Right ventricle myocardium superior (tissue), 1 donor: ENCODE measurements at regions not wholly inside any gene's neighbourhood (a gene's known extent, or its start where the extent isn't known, plus 50 kb on each side); places are given as distances from the start of the nearest gene placed in this dataset.

Experiments used
- ATAC-seq: fragments of 200-7000 bp; cut with Tn5 transposase; one replicate; pipeline ENCODE4 v1.9.1; 2020; ENCODE audit warnings: mild to moderate bottlenecking; ENCODE audit not compliant: poor library complexity
- DNase-seq: peaks from one replicate; pipeline ENCODE4 v3.0.0-alpha.2; 2020
- intact Hi-C: fragments of 100-400 bp; cut with DNase I; formaldehyde crosslinking; loops from one replicate; pipeline ENCODE4 v1.11.2; 2022
- donor health status: DM: no; HTN: yes; CAD: no; lungs with severe emphysema.

DNA sequence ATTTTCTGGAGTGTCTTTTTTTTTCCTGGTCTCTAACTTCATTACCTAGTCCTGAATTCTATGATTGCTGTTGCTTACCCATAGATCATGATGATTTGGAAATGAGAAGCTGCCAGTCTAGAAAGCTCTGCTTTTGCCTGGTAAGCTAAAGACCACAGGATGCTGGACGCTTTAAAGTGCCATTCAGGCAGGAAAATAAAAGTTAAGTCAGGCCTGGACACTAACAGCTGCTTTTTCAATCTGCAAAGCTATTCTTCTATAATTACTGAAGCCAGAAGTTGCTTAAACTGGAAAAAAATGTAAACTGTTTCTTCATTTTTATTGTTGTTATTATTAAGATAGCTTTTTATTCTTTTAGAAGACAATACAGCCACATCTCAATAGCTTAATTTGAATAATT is 129.8 kb upstream of the SPACA1 start:
- no peak for ATAC-seq
- DNase-seq: no peak
- intact Hi-C loops: no loop called here

DNA sequence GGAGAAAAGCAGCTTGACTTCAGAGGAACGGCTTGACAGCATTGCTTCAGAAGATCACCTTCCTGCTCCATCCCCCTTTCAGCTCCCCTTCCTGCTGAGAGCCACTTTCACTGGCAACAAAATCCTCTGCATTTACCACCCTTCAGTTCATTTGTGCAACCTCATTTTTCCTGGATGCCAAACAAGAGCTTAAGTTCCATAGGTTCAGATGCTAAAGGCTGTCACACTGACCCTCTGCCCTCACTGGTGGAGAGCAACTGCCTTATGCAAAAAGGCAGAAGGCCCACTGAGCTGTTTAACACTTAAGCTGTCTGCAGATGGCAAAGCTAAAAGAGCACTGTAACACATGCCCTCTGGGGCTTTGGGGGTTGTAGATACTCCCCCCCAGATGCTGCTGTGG is 131.2 kb upstream of the SPACA1 start:
- intact Hi-C loops: no loop called here
- DNase-seq (no peak), ATAC-seq (no peak)

DNA sequence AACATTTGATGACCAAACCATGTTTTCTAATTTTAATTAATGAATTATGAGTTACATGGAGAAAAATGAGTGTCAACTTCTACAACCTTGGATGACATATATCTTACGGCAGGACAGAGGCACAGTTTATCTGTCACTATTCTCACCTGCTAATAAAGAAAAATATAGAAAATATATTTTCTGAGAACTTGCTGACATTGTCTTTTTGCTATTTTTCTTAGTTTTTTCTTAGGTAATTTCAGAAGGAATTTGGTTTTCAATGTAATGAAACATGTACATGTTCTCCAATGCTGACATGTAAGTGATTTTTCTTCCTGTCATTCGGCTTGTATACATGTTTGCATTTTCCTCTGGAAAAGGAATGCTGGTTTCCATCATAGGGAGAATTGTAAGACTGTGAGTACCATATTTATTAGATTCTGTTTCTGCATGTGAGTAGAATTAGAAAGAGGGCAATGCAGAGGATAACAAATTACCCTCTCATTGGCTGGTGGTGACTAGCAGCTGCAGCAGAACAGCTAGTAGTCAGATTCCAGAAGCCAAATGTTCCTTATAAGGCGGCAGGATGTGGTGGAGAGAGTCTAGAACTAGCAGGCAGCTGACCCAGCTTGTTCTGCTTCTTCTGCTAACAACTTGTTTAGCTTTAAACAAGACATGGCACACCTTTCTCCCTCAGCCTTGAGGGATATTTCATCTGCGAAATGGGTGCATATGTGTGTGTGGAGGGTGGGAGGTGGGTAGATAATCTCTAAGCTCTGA is 132.8 kb upstream of the SPACA1 start:
- ATAC-seq: no peak
- intact Hi-C loops: no loop called here
- no peak for DNase-seq

DNA sequence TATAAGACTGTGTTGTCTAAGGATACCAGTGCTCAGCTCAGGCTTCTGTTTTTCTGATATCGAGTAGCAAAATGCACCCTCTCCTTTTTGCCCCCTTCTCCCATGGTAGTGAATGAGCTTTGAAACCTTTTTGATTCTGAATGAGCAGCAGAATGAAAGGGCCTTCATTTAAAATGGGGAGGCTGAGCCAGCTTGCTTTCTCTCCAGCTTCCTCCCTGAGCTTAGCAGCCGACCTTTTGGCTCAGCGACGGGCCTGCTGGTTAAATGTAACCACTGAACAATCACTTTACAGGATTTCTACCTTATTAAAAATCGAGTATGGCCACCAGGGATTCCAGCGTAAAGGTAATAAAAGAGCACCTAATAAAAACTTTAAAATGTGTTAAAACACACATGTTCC is 133.7 kb upstream of the SPACA1 start:
- intact Hi-C loops: no loop called here
- no peak for DNase-seq
- no peak for ATAC-seq

DNA sequence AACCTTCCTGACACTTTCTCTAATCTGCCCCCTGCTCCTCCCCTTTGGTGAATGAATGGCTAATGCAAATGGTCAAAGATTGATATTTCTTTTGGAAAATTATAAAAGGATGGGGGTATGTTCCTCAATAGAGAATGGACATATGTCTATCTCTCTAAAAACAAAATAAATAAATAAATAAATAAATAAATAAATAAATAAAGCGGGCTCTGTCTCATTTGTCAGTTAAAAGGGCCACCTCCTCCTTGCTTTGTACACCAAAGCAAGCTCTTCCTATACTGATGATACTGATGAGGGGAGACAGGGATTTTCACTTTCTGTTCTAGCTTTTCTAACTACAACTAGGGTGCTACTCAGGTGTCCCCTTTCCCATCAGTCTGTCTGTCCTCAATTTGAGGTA is 135.5 kb upstream of the SPACA1 start:
- intact Hi-C loops: no loop called here
- ATAC-seq: no peak

DNA sequence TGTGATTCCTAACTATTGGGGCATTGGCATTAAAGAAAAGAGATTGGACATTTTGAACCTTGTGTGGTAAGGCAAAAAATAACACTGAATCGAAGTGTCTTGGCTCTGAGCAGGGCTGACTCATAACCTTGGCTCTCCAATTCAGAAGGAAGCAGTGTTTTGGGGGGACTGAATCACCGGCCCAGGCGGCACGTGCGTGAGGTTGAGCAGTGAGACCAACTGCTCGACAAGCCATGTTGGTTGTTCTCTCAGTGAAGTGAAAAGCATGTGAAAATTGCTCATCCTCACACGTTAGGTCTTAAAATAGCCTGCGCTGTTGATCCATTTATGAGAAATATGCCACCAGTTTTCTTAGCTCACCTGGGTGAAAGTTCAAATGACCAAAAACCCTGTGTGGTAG is 137.8 kb upstream of the SPACA1 start:
- DNase-seq (no peak), ATAC-seq (no peak)
- intact Hi-C loops: no loop called here

More for the DNA sequence above, 135.5 kb upstream of the SPACA1 start:
- no peak for DNase-seq

DNA sequence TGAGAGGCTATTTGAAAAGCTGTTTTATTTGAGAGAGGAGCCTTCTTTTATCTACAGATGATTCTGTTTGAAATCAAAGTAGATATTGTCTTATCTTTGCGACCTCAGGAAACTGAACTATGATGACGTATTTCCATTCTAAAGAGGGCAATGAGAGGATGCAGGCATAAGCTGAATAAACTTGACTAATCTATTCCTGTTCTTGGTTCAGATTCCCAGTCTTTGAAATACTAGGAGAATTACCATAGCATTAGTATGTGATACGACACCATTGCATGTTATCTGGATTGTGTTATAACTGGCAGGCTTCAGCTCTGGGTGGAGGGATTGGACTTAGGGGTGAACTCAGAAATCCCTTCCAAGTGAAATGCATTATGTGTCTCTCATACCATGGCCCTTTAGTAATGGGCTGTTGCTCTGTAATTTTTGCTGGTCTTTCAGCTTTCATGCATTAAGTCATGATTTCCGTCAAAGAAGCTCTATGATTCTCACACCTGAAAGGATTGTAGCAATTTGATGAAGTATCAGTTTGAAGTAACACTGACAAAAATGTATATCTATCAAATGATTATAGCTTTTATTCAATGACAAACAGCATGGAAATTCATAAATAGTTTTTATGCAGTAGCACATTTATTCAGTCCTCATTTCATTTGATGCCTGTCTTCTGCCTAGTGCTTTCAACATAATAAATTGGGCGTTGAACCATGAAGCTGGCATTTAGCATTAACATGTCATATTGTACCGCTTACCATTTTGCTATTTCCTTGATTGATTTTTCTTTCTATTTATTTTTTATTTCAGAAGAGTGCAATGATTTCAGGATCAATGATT is 138.4 kb upstream of the SPACA1 start:
- intact Hi-C loops: no loop called here
- DNase-seq (no peak), ATAC-seq (no peak)

DNA sequence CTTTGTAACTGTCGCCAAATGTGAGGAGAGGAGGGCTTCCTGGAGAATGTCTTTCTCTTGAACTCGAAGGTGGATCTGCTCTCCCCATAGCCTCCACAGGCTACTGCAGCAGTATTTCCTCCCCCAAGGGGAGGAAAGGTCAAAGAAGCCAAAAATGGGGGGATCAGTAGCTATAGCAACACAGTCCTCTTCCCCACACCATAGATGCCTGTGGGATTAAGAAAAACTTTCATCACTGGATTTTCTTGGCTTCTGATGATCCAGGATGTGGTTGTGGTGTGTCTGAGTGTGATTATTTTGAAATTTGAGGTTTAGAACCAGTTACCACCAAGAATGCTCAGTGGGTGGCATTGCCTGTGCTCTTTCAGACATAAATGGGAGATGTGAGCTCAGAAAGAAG is 140.1 kb upstream of the SPACA1 start:
- intact Hi-C loops: no loop called here
- no peak for ATAC-seq
- DNase-seq: no peak

DNA sequence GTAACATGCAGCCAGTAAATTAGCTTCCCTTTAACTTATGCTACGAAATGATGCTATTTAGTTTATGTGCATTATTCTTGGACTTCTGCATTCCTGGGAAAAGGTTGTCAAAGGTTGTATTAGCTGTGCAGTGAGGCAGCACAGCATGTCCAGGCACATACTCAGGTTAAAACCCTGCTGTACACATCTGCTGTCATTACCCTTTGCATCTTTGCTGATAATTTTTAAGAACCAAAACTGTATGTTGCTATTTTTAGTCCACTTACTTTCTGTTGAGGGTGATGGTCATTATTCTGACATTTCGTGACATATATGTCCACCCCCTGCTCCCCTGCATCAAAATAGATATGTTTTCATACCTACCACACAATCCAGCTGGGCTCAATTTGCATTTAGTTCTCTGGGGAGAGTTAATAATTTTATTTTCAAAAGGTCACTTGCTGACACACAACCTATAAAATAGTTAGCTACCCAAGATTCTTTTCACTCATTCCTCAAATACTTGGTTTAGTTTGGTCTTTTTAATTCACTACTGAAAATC is 142.5 kb upstream of the SPACA1 start:
- intact Hi-C loops: no loop called here

DNA sequence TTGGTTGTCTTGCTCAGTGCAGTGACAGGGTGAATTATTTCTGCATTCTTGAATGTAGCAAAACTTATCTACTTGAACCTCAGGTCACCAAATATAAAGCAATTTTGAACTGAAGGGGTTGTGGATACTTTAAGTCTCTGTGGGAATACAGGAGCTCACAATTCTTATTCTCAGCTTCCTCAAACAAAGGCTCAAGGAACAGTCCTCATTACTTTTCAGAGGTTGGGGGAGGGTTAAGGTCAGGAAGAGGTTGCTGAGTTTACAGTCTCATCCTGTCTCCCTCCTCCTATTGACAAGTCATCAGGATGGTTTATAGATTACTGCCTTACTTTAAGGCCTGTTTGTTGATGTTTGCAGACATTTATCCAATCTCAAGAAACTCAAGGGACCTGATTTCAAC is 143.6 kb upstream of the SPACA1 start:
- no peak for ATAC-seq

More for the DNA sequence above, 142.5 kb upstream of the SPACA1 start:
- no peak for ATAC-seq
- DNase-seq: no peak

DNA sequence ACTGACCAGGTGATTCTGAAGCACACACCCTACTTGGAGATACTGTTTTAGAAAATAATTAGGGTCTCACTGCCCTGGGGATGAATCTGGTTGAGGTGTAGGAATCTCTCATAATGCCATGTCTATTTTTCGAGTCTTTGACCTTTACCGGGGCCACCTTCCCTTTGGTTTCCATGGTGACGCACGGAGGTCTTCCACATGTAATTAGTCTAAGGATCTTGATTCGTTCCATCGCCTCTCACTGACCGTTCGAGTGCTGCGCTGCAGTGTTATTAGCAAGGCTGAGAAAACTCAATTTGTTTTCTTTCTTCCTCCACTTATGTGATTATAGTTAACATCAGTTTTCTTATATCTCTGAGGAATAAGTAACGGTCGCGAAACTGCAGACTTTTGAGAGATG is 144.3 kb upstream of the SPACA1 start:
- intact Hi-C loops: no loop called here
- ATAC-seq: no peak
- DNase-seq: no peak

More for the DNA sequence above, 143.6 kb upstream of the SPACA1 start:
- intact Hi-C loops: no loop called here
- DNase-seq: no peak

DNA sequence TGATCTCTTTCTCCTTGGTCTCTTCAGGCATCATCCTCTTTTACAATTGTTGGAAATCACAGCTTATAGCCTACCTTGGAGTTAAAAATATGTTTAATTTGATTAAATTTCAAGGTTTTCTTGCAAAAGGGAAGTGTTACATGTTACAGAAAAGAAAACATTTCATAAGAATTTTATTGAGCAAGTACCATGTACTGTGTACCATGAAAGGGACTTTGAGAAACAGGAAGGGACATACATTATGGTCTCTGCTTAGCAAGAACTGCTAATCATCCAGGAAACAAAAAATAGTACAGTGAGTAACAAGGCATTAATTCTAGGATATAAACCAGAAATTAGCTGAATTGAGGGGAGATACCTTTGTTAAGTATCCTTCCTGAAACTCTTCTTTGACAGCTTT is 145.3 kb upstream of the SPACA1 start:
- intact Hi-C loops: no loop called here
- ATAC-seq: no peak
- no peak for DNase-seq

DNA sequence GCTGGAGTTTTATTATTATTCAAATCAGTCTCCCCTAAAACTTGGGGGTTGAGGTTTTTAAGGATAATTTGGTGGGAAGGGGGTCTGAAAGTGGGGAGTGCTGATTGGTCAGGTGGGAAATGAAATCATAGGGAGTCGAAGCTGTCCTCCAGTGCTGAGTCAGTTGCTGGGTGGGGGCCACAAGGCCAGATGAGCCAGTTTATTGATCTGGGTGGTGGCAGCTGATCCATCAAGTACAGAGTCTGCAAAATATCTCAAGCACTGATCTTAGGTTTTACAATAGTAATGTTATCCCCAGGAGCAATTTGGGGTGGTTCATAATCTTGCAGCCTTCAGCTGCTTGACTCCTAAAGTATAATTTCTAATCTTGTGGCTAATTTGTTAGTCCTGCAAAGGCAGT is 146.0 kb upstream of the SPACA1 start:
- ATAC-seq: no peak
- no peak for DNase-seq
- intact Hi-C loops: no loop called here

DNA sequence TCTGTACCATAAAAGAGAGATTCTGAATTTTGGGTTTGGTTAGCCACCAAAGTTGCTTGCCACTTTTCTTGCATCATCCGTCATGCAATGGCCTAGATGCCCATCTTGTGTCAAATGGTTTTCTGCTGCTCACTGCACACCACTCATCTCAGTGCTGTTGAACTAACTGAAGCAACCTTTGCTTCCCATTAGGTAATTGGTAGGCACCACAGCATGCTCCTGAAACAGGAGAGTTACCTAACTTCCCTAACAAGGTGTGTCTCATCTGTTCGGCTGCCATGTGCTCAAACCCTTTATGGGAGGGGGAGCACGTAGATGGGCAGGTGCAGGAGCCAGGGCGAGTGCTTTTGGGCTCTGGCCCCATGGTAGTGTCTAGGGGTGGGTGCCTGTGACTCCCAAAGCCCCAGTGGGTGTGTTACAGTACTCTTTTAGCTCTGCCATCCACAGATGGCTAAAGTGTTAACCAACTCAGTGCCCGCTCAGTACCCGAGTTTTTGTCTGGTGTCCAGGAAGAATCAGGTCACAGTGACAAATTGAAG is 147.4 kb upstream of the SPACA1 start:
- DNase-seq (no peak), ATAC-seq (no peak)
- intact Hi-C loops: no loop called here

DNA sequence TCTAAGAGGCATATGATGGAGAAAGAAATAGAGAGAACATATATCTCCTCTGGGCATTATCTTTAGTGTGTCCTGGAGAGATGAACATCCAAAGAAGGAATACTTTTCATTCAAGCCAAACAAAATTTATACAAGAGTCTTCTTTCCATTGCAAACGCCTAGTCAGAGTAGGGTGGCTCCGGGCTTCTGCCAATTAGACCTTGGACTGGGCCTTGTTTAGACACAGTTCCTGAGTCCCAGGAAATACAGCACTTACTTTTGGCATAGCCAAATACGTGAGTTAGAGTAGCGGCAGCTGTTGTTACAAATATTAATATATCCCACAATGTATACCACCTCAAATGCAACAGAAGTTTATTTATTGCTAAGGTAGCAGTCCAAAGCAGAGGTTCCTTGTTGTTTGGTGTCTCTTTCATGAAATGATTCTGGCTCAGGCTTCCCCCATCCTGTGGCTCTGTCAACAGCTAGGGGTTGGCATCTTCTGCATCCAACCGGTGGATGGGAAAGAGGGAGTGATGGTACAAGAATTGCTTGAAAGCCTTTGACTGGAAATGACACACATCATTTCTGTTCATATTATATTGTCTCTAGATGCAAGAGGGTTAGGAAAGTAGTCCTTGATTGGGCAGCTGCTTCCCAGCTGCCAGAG is 148.0 kb upstream of the SPACA1 start:
- ATAC-seq (no peak), DNase-seq (no peak)
- intact Hi-C loops: no loop called here

DNA sequence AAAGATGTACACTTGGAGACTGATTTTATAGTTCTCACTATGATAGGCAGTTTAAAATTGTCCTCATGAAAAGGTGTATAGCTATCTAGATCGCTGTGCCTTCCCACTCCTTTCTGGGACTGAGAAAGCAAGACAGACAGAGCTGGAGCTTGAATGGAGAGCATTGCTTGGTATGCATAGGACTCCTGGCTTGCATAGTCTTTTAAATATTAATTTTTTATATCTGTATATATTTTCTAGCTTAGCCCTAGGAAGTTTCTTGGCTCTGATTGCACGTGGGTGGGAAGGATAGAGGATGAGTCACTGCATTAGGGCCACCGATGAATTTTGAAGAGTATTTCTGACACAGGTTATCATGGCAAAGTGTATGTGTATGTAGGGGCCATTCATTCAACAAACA is 150.0 kb upstream of the SPACA1 start:
- intact Hi-C loops: no loop called here
- no peak for ATAC-seq
- DNase-seq: no peak

DNA sequence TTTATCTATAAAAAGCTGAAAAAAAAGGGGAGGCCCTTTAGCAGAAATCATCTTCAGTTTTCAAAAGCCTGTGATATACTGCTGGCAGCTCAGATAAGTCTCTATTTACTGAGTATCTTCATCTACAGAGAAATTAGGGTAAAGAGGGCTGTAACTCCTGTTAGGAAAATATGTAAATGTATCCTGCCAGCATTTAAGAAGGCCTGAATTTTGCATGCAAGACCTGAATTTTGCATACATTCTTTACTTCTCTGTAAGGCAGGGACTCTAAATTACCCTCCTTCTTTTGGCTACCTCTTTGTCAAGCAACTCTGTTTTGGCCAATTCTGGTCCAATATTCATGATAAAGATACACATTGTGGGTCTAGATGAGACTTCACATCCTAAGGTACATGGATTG is 150.6 kb upstream of the SPACA1 start:
- DNase-seq (no peak), ATAC-seq (no peak)
- intact Hi-C loops: no loop called here

DNA sequence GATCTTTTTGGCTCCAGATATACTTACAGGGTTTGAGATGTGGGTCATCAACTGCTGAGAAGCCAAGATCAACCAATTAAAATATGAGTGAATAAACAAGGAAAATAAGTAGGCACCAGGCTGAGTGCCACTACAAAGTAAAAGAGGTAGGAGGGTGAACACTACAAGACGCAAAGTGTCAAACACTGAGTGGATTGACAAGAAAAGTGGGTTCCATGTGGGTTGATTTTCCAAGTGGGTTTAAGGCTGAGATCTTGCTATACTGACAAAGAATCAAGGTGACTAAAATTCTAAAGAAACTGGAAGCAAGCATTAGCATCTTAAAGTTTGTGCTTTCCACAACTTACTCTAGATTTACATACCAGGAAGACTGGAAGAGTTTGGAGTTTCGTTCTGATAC is 160.4 kb upstream of the SPACA1 start:
- intact Hi-C loops: no loop called here
- ATAC-seq (no peak), DNase-seq (no peak)

DNA sequence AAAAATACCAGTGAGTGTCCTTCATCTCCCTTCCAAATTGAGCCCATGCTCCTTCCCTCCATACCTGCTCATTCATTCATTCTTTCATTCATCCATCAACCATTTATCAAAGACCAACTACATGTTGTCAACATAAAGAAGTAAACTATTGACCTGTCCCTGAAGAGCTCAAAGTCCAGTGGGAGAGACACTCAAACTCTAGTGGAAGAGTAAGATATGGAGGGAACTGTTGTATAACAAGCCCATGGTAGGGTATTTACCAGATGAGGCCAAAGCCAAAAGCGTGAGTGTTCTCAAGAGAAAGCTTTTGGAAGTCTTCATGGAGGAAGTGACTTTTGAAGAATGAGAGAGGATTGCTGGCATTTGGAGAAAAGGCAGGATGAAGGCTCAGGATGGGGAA is 163.4 kb upstream of the SPACA1 start:
- intact Hi-C loops: no loop called here
- no peak for DNase-seq
- no peak for ATAC-seq
